Fibroblast of lung (primary cell): ENCODE measurements at regions not wholly inside any gene's neighbourhood (a gene's known extent, or its start where the extent isn't known, plus 50 kb on each side); places are given as distances from the start of the nearest gene placed in this dataset.
A peak's percentile ranks its signal among the peaks of the same experiment; 100 is the strongest.

Source experiments
- DNase-seq, 2 donors: peaks; one replicate each; pipeline versions ENCODE4 v3.0.0 to v3.0.0-alpha.2; 2010; ENCODE audit warnings: low read depth in 2 of 2
- H2AFZ ChIP-seq: 2 replicates; pipeline ENCODE4 v1.5.1; 2012; ENCODE audit warnings: low read length, control low read depth, inconsistent platforms
- H3K27ac ChIP-seq: 2 replicates; pipeline ENCODE4 v1.5.1; 2011; ENCODE audit warnings: low read length, control low read depth; ENCODE audit not compliant: insufficient read depth
- H3K27me3 ChIP-seq: 2 replicates; pipeline ENCODE4 v1.5.1; 2011; ENCODE audit warnings: mild to moderate bottlenecking, low read length; ENCODE audit not compliant: control insufficient read depth, insufficient read depth
- H3K36me3 ChIP-seq: 2 replicates; pipeline ENCODE4 v1.5.1; 2011; ENCODE audit warnings: low read length; ENCODE audit not compliant: control insufficient read depth, insufficient read depth
- H3K4me1 ChIP-seq: 2 replicates; pipeline ENCODE4 v1.5.1; 2011; ENCODE audit warnings: low read length; ENCODE audit not compliant: control insufficient read depth, insufficient read depth; ENCODE audit errors: extremely low read depth
- H3K4me2 ChIP-seq: 2 replicates; pipeline ENCODE4 v1.5.1; 2011; ENCODE audit warnings: low read length, control low read depth; ENCODE audit not compliant: insufficient read depth; ENCODE audit errors: extremely low read depth
- H3K4me3 ChIP-seq, 4 experiments: fragments of 200-600 bp in 1 of 4; sonication (generic) in 1 of 4; replicated peaks in 1 of 4; 2 replicates each; pipeline ENCODE4 v1.5.1; 2011 to 2016; ENCODE audit warnings: low read length in 4 of 4, low read depth in 3 of 4, mild to moderate bottlenecking in 3 of 4, control low read depth in 2 of 4, inconsistent platforms in 1 of 4, mixed read lengths in 1 of 4; ENCODE audit not compliant: insufficient read depth in 1 of 4; ENCODE audit errors: control extremely low read depth in 1 of 4
- H3K79me2 ChIP-seq: 2 replicates; pipeline ENCODE4 v1.5.1; 2012; ENCODE audit warnings: mild to moderate bottlenecking, low read length, inconsistent platforms; ENCODE audit not compliant: control insufficient read depth, insufficient read depth
- H3K9ac ChIP-seq: 2 replicates; pipeline ENCODE4 v1.5.1; 2011; ENCODE audit warnings: mild to moderate bottlenecking, low read length, control low read depth; ENCODE audit not compliant: insufficient read depth
- H3K9me3 ChIP-seq: 2 replicates; pipeline ENCODE4 v1.5.1; 2012; ENCODE audit warnings: low read depth, low read length; ENCODE audit not compliant: control insufficient read depth, insufficient read depth
- H4K20me1 ChIP-seq: 2 replicates; pipeline ENCODE4 v1.5.1; 2011; ENCODE audit warnings: low read length; ENCODE audit not compliant: control insufficient read depth, insufficient read depth; ENCODE audit errors: extremely low read depth
- CTCF ChIP-seq, 2 donors: IDR thresholded peaks in 1 of 2; conservative IDR thresholded peaks in 1 of 2; 1 replicate in 1 of 2; 2 replicates in 1 of 2; pipeline ENCODE4 v1.5.1; 2011 to 2012; ENCODE audit warnings: low read length in 2 of 2, control low read depth in 1 of 2, inconsistent platforms in 1 of 2, low read depth in 1 of 2, mild to moderate bottlenecking in 1 of 2
- EZH2 ChIP-seq: IDR thresholded peaks from 2 replicates; pipeline ENCODE4 v1.5.1; 2012; ENCODE audit warnings: low read length, control low read depth, mild to moderate bottlenecking; ENCODE audit errors: missing control alignments

- peak in 1 of 2 donors; percentile 3 for DNase-seq
- Histone ChIP-seq H4K20me1 (no peaks in the 10 kb centered on the region), H3K27ac (no peak overlapping the region), H3K9me3 (no peaks in the 10 kb centered on the region), H3K27me3 (no peaks in the 10 kb centered on the region), H3K36me3 (no peaks in the 10 kb centered on the region), H3K4me1 (no peaks in the 10 kb centered on the region), H2AFZ (no peak overlapping the region), H3K79me2 (no peaks in the 10 kb centered on the region), H3K4me3 (no peak overlapping the region), H3K4me2 (no peak overlapping the region), H3K9ac (no peak overlapping the region)
- no peak for TF ChIP-seq CTCF (conservative IDR thresholded peaks at IDR 0.05 in 1 of 2, IDR thresholded peaks at IDR 0.05 in 1 of 2; ENCODE audit: low read depth in 1 of 2, low read length in 2 of 2)
- TF ChIP-seq EZH2: no peak
Observed at GRCh38 chr10:55220975-55221374, 419.9 kb upstream of the PCDH15 start.

DNA sequence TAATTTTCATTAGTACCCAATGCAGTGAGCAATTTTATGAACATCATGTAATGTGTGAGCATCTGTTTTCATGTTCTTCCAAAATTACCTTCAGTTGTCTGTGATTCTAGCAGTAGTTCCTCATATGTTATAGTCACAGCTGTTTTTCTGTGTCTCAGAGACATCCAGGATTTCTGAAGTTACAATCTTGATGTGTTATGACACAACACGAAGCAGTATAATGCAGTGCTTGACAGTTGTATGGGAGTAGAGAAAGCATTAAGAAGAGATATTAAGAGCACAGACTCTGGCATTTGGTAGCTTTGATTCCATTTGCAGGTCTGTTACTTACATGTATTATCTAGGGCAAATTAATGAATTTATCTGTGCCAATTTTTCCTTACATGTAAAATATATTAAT is 414.7 kb upstream of the PCDH15 start:
- H3K4me3 ChIP-seq: no peak overlapping the region
- no peak overlapping the region for H3K4me2 ChIP-seq

GRCh38 chr10:55214608-55215007 is 413.6 kb upstream of the PCDH15 start:
- no peaks in the 10 kb centered on the region for H3K27me3 ChIP-seq
- no peaks in the 10 kb centered on the region for H3K9me3 ChIP-seq
- H3K4me1 ChIP-seq: no peaks in the 10 kb centered on the region
- no peak for TF ChIP-seq EZH2
- no peak overlapping the region for H2AFZ ChIP-seq
- H3K36me3 ChIP-seq: no peaks in the 10 kb centered on the region
- H3K27ac ChIP-seq: no peak overlapping the region
- H3K9ac ChIP-seq: no peak overlapping the region
- H3K4me3 ChIP-seq: no peak overlapping the region
- no peaks in the 10 kb centered on the region for H3K79me2 ChIP-seq
- no peak overlapping the region for H3K4me2 ChIP-seq
- no peak for DNase-seq
- no peaks in the 10 kb centered on the region for H4K20me1 ChIP-seq

More for the DNA sequence above, 414.7 kb upstream of the PCDH15 start:
- DNase-seq: no peak
- Histone ChIP-seq H3K4me1 (no peaks in the 10 kb centered on the region), H2AFZ (no peak overlapping the region), H3K27me3 (no peaks in the 10 kb centered on the region), H3K36me3 (no peaks in the 10 kb centered on the region), H3K9ac (no peak overlapping the region), H4K20me1 (no peaks in the 10 kb centered on the region), H3K27ac (no peak overlapping the region), H3K79me2 (no peaks in the 10 kb centered on the region), H3K9me3 (no peaks in the 10 kb centered on the region)
- TF ChIP-seq CTCF (conservative IDR thresholded peaks at IDR 0.05 in 1 of 2, IDR thresholded peaks at IDR 0.05 in 1 of 2; ENCODE audit: low read depth in 1 of 2, low read length in 2 of 2) (no peak), EZH2 (no peak)
